ENCODE measurements at regions not wholly inside any gene's neighbourhood (a gene's known extent, or its start where the extent isn't known, plus 50 kb on each side); places are given as distances from the start of the nearest gene placed in this dataset.

DNA sequence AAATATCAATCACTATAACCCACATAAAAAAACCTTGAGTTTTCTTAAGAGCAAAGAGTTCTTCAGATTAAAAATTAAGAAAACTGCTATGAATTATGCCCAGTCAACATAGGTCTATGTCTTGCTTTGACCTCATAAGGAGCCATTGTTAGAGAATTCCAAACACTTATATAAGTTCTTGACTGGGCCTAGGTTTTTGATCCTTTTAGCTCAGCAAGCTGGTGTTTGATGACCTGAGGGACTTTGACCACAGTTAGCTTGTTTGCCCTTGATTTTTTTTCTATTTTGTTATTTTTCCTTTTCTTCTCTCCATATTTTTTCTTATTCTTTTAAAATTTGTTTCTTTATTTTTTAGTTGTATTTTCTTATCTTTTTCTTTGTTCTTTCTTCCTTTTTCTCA, 122.3 kb downstream of the RHOU start (continued):
- TF ChIP-seq, protein P1, sequence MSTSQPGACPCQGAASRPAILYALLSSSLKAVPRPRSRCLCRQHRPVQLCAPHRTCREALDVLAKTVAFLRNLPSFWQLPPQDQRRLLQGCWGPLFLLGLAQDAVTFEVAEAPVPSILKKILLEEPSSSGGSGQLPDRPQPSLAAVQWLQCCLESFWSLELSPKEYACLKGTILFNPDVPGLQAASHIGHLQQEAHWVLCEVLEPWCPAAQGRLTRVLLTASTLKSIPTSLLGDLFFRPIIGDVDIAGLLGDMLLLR (CRISPR knock-in tag; IDR thresholded peaks at IDR 0.05) = no peak
- TF ChIP-seq, protein P2, sequence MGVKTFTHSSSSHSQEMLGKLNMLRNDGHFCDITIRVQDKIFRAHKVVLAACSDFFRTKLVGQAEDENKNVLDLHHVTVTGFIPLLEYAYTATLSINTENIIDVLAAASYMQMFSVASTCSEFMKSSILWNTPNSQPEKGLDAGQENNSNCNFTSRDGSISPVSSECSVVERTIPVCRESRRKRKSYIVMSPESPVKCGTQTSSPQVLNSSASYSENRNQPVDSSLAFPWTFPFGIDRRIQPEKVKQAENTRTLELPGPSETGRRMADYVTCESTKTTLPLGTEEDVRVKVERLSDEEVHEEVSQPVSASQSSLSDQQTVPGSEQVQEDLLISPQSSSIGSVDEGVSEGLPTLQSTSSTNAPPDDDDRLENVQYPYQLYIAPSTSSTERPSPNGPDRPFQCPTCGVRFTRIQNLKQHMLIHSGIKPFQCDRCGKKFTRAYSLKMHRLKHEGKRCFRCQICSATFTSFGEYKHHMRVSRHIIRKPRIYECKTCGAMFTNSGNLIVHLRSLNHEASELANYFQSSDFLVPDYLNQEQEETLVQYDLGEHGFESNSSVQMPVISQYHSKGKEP (CRISPR knock-in tag; IDR thresholded peaks at IDR 0.05) = no peak
- TF ChIP-seq NR2F6 (IDR thresholded peaks at IDR 0.05) (peak; percentile 29; the same call in 1 of the 2 replicates), NR2F6 (CRISPR knock-in tag; IDR thresholded peaks at IDR 0.05) (no peak), KLF12 (CRISPR knock-in tag; IDR thresholded peaks at IDR 0.05; ENCODE audit: borderline replicate concordance) (no peak), KLF13 (CRISPR knock-in tag; IDR thresholded peaks at IDR 0.05) (no peak), ZNF121 (CRISPR knock-in tag; IDR thresholded peaks at IDR 0.05) (peak; percentile 91), NFYB (CRISPR knock-in tag; IDR thresholded peaks at IDR 0.05) (no peak), MYNN (CRISPR knock-in tag; IDR thresholded peaks at IDR 0.05; ENCODE audit: low read depth) (no peak), ZNF260 (CRISPR knock-in tag; IDR thresholded peaks at IDR 0.05; ENCODE audit: borderline replicate concordance, low read depth) (no peak), SIX1 (CRISPR knock-in tag; IDR thresholded peaks at IDR 0.05; ENCODE audit: borderline replicate concordance) (peak; percentile 25; the same call in 1 of the 2 replicates)
- TF ChIP-seq, protein P3, sequence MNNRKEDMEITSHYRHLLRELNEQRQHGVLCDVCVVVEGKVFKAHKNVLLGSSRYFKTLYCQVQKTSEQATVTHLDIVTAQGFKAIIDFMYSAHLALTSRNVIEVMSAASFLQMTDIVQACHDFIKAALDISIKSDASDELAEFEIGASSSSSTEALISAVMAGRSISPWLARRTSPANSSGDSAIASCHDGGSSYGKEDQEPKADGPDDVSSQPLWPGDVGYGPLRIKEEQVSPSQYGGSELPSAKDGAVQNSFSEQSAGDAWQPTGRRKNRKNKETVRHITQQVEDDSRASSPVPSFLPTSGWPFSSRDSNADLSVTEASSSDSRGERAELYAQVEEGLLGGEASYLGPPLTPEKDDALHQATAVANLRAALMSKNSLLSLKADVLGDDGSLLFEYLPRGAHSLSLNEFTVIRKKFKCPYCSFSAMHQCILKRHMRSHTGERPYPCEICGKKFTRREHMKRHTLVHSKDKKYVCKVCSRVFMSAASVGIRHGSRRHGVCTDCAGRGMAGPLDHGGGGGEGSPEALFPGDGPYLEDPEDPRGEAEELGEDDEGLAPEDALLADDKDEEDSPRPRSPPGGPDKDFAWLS (CRISPR knock-in tag; IDR thresholded peaks at IDR 0.05; ENCODE audit: borderline replicate concordance) = no peak
- TF ChIP-seq, protein P4, sequence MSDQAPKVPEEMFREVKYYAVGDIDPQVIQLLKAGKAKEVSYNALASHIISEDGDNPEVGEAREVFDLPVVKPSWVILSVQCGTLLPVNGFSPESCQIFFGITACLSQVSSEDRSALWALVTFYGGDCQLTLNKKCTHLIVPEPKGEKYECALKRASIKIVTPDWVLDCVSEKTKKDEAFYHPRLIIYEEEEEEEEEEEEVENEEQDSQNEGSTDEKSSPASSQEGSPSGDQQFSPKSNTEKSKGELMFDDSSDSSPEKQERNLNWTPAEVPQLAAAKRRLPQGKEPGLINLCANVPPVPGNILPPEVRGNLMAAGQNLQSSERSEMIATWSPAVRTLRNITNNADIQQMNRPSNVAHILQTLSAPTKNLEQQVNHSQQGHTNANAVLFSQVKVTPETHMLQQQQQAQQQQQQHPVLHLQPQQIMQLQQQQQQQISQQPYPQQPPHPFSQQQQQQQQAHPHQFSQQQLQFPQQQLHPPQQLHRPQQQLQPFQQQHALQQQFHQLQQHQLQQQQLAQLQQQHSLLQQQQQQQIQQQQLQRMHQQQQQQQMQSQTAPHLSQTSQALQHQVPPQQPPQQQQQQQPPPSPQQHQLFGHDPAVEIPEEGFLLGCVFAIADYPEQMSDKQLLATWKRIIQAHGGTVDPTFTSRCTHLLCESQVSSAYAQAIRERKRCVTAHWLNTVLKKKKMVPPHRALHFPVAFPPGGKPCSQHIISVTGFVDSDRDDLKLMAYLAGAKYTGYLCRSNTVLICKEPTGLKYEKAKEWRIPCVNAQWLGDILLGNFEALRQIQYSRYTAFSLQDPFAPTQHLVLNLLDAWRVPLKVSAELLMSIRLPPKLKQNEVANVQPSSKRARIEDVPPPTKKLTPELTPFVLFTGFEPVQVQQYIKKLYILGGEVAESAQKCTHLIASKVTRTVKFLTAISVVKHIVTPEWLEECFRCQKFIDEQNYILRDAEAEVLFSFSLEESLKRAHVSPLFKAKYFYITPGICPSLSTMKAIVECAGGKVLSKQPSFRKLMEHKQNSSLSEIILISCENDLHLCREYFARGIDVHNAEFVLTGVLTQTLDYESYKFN (CRISPR knock-in tag; conservative IDR thresholded peaks at IDR 0.05) = peak; percentile 60

Measured in HepG2 (cell line).